BE2C (cell line): ENCODE measurements at regions not wholly inside any gene's neighbourhood (a gene's known extent, or its start where the extent isn't known, plus 50 kb on each side); places are given as distances from the start of the nearest gene placed in this dataset.

Experiments
- DNase-seq: peaks from one replicate; pipeline ENCODE4 v3.0.0-alpha.2; 2020
- H3K27me3 ChIP-seq: fragments of 250-450 bp; sonication (Bioruptor Pico); 2 replicates; pipeline ENCODE4 v1.5.1; 2020; ENCODE audit warnings: mild to moderate bottlenecking
- H3K36me3 ChIP-seq: fragments of 250-450 bp; sonication (Bioruptor Pico); 2 replicates; pipeline ENCODE4 v1.5.1; 2020; ENCODE audit warnings: mild to moderate bottlenecking
- H3K4me1 ChIP-seq: fragments of 250-450 bp; sonication (Bioruptor Pico); 2 replicates; pipeline ENCODE4 v1.5.1; 2020
- H3K4me3 ChIP-seq: 2 replicates; pipeline ENCODE4 v1.5.1; 2011; ENCODE audit warnings: low read depth, low read length
- H3K9me3 ChIP-seq: fragments of 250-450 bp; sonication (Bioruptor Pico); 2 replicates; pipeline ENCODE4 v1.5.1; 2020
- CTCF ChIP-seq: IDR thresholded peaks from 2 replicates; pipeline ENCODE4 v1.5.1; 2012; ENCODE audit warnings: mild to moderate bottlenecking, low read depth, low read length

- H3K4me1 ChIP-seq: peaks cover 7% of the 10 kb centered on the region
- H3K9me3 ChIP-seq: no peaks in the 10 kb centered on the region
- no peaks in the 10 kb centered on the region for H3K27me3 ChIP-seq
- no peak for TF ChIP-seq CTCF
- no peak for DNase-seq
- H3K36me3 ChIP-seq: no peaks in the 10 kb centered on the region
- no peak overlapping the region for H3K4me3 ChIP-seq
Measured at GRCh38 chr5:104817127-104817526, 1254.5 kb upstream of the NUDT12 start.

GRCh38 chr5:104815212-104815611 lies 1252.6 kb upstream of the NUDT12 start:
- TF ChIP-seq CTCF: no peak
- Histone ChIP-seq H3K4me1 (peaks cover 7% of the 10 kb centered on the region), H3K36me3 (no peaks in the 10 kb centered on the region), H3K4me3 (no peak overlapping the region), H3K27me3 (no peaks in the 10 kb centered on the region), H3K9me3 (no peaks in the 10 kb centered on the region)
- DNase-seq: peak; percentile 21

- H3K4me3 ChIP-seq: no peak overlapping the region
- DNase-seq: no peak
Measured at GRCh38 chr5:104800440-104801048, 1238.0 kb upstream of the NUDT12 start.

GRCh38 chr5:104793755-104794080 lies 1231.1 kb upstream of the NUDT12 start:
- Histone ChIP-seq H3K9me3 (no peaks in the 10 kb centered on the region; the same call in 1 of the 2 replicates), H3K4me3 (no peak overlapping the region), H3K4me1 (peaks cover 12% of the 10 kb centered on the region), H3K36me3 (no peaks in the 10 kb centered on the region), H3K27me3 (no peaks in the 10 kb centered on the region)
- no peak for TF ChIP-seq CTCF
- DNase-seq: no peak

More at GRCh38 chr5:104800440-104801048, 1238.0 kb upstream of the NUDT12 start:
- no peak for TF ChIP-seq CTCF
- Histone ChIP-seq H3K36me3 (no peaks in the 10 kb centered on the region), H3K27me3 (no peaks in the 10 kb centered on the region), H3K9me3 (no peaks in the 10 kb centered on the region), H3K4me1 (no peaks in the 10 kb centered on the region)

- no peak for DNase-seq
- no peaks in the 10 kb centered on the region for H3K36me3 ChIP-seq
- no peak for TF ChIP-seq CTCF
- no peak overlapping the region for H3K4me3 ChIP-seq
- peaks cover 17% of the 10 kb centered on the region for H3K4me1 ChIP-seq
- no peaks in the 10 kb centered on the region; the same call in 1 of the 2 replicates for H3K9me3 ChIP-seq
- no peaks in the 10 kb centered on the region for H3K27me3 ChIP-seq
Measured at GRCh38 chr5:104793031-104793754, 1230.6 kb upstream of the NUDT12 start.

- Histone ChIP-seq H3K9me3 (no peaks in the 10 kb centered on the region; the same call in 1 of the 2 replicates), H3K36me3 (no peaks in the 10 kb centered on the region), H3K4me1 (peaks cover 28% of the 10 kb centered on the region), H3K4me3 (no peak overlapping the region), H3K27me3 (no peaks in the 10 kb centered on the region)
- no peak for TF ChIP-seq CTCF
- no peak for DNase-seq
Measured at GRCh38 chr5:104789366-104789765, 1226.8 kb upstream of the NUDT12 start.
